HG03460 (cell line): ENCODE measurements at regions not wholly inside any gene's neighbourhood (a gene's known extent, or its start where the extent isn't known, plus 50 kb on each side); places are given as distances from the start of the nearest gene placed in this dataset.

Experiments
- ATAC-seq: cut with Tn5 transposase; IDR thresholded peaks from one replicate; pipeline ENCODE4 v1.9.1; 2021; ENCODE audit not compliant: unreplicated experiment

DNA sequence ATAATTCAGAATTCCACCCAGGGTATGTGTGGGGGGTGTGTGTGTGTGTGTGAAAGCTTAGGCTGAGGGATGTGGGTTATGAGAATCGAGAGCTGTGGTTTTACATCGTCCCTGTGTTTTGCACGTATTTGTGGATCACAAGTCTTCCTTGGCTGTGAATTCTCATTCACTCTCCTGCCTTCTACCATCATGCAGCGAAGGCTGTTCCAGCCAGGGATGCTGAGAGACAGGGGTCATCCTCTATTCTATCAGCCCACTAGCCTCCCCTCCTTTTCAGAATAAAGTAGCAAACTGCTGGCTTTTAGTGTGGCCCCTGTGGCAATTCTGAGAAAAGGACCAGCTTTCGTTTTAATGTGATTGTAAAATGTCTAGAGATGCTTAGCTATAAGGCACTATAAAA, 460.6 kb upstream of the NR2F2 start:
- no peak for ATAC-seq

DNA sequence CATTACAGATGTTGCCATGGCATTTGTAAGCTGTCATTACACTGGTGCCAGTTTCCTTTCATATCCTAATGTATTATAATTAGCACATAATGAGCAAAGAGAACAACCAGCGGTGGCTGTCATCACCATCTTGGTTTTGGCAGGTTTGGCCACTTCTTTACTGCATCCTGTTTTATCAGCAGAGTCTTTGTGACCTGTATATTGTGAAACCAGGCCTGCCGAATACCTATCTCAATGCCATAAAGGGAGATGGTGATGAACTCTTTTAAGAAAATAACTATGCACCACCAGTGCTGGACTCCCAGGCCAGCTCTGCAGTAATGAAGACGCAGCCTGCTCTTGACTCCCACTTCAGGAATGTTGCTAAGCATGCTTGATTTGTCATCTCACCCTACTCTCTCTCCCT, 458.1 kb upstream of the NR2F2 start:
- ATAC-seq = no peak

DNA sequence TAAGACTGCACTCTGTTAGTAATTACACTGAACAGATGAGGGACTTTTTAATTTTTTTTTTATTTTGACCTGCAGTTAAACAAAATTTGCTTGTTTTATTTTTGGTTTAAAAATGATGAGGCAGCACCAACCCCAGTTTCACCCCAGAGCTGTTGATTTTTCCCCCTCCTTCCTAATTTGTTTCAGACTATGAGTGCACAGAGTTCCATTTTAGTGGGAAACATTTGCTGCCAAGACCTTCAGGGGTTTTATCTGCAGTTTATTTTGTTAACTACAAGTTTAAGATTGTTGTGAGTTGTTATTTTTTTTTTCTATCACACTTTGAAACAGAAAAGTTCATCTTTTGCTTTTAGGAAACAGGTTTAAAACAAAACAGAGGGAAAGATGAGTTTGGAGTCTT, 455.9 kb upstream of the NR2F2 start:
- ATAC-seq = no peak

GRCh38 chr15:95875121-95875643, 455.3 kb upstream of the NR2F2 start:
- no peak for ATAC-seq

GRCh38 chr15:95880031-95880570, 450.4 kb upstream of the NR2F2 start:
- no peak for ATAC-seq

GRCh38 chr15:95880630-95881029, 449.9 kb upstream of the NR2F2 start:
- no peak for ATAC-seq

DNA sequence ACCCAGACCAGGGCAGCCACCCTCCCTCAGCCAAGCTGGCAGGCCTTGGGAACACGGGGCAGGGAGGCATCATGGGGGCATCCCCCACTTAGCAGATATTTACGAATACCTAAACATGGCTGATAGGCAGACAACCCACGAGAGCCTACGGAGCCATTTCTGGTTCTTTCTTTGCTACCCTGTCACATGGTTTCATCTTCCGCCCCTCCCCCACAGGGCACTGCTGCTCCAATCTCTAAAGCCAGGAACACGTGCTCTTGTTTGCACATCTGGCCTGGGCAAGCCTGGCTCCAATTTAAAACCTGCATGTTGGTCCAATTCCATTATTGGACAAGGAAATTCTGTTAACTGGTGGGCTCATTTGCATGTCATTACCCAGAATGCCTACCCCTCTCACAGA, 447.4 kb upstream of the NR2F2 start:
- no peak for ATAC-seq

GRCh38 chr15:95884276-95884675, 446.2 kb upstream of the NR2F2 start:
- no peak for ATAC-seq

- no peak for ATAC-seq
These were observed 442.7 kb upstream of the NR2F2 start for GRCh38 chr15:95887666-95888390.

- ATAC-seq = no peak
These were observed 441.7 kb upstream of the NR2F2 start for GRCh38 chr15:95888762-95889161.

- ATAC-seq = no peak
These were observed 436.0 kb upstream of the NR2F2 start for GRCh38 chr15:95894407-95894956.

- ATAC-seq = no peak
These were observed 435.0 kb upstream of the NR2F2 start for GRCh38 chr15:95895508-95895907.

DNA sequence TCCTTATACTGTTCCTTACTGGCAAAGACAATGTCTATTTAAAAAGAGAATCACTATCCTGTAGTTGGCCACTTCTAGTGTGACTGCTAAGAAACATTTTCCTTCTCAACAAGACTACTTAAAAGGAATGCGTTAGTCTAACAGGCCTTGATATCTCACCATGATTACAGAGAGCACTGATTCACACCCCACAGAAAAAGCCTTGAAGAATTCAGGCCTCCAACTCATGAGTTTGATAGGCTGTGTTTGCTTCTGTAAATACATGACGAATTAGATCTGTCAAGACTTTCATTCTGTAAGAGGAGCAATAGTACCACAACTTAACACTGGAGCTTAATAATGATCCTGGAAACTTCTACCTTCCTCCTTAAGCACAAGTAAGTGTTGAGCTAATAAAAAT, 432.8 kb upstream of the NR2F2 start:
- no peak for ATAC-seq

- ATAC-seq = no peak
These were observed 431.7 kb upstream of the NR2F2 start for GRCh38 chr15:95898761-95899160.

- ATAC-seq = no peak
These were observed 429.2 kb upstream of the NR2F2 start for GRCh38 chr15:95901271-95901670.

DNA sequence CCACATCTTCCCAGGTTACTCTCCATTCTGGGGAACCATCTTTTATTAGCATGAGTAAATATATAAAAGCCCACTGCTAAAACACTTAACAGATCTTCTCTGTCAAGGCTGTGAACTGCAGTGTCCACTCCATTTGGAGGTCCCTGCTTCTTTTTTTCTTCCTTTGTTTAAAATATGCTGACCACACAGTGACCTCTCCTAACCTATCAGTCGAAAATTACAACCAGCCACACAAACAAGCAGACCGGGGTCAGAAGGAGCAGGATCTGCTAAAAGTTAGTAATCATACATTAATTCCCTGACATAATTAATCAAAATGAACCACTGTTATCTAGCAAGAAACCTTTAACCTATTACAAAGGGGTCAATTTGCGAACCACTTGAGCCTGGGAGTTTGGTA, 427.9 kb upstream of the NR2F2 start:
- ATAC-seq = no peak

DNA sequence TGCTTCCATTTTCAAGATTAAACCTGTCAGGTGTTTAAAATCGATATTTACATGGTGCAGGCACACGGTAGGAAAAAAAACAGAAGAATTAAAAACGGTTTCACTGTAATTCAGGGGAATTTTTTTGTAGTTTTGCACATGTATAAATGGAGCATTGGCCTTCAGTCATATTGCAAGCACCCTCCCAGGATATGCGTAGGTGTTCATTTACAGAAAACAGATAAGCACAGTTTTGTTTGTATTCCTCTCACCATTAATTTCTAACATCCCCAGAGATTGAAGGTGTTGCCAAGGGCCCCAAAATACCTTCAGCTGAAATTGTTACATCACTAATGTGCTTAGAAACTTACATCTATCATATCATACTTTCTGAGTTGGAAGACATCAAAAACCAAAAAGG, 427.1 kb upstream of the NR2F2 start:
- ATAC-seq = no peak

- no peak for ATAC-seq
These were observed 419.8 kb upstream of the NR2F2 start for GRCh38 chr15:95910643-95911212.

- no peak for ATAC-seq
These were observed 418.8 kb upstream of the NR2F2 start for GRCh38 chr15:95911570-95912279.

DNA sequence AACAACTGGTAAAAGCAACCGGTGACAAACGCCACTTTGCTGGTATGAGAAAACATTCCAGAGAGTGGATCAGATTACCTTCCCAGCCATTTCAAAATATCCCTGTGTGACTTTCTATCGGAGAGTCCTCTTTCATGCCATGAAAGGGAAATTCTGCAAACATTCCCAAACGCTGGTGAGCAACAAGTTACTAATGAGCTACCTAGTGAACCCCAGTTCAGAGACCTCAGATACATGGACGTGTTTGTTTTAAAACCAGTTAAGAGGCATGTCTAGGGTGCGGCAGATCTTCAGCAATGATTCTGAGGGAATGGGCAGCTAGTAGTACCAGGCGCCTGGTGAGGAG, 418.2 kb upstream of the NR2F2 start:
- no peak for ATAC-seq

- ATAC-seq = no peak
These were observed 417.8 kb upstream of the NR2F2 start for GRCh38 chr15:95912728-95913127.

- no peak for ATAC-seq
These were observed 413.9 kb upstream of the NR2F2 start for GRCh38 chr15:95916568-95916967.
